ENCODE measurements at regions not wholly inside any gene's neighbourhood (a gene's known extent, or its start where the extent isn't known, plus 50 kb on each side); places are given as distances from the start of the nearest gene placed in this dataset.

DNA sequence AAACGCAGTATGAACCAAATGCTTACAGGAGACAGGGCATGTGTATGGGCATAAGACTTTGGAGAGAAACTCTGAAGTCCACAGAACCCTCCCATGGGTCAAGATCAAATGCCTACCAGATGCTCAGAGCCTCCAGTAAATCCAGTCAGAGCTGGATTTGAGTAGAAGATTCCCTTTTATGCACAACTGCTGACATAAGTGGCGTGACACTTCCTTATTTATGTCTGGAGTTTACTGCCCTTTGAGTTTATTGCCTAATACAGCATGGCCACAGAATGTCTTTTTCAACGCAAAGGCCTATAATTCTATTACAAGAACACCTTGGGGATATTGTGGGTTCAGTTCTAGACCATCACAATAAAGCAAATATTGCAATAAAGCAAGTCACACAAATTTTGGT lies 220.0 kb upstream of the FOXQ1 start:
- Histone ChIP-seq H3K4me2 (ENCODE audit: unreplicated experiment) (no peak overlapping the region), H3K9me3 (ENCODE audit: low read depth) (no peaks in the 10 kb centered on the region), H4K20me1 (ENCODE audit: insufficient read depth) (no peaks in the 10 kb centered on the region), H3K27ac (no peak overlapping the region), H3F3A (ENCODE audit: insufficient read depth) (peaks cover 6% of the 10 kb centered on the region; the same call in 1 of the 2 replicates), H3K4me3 (no peak overlapping the region), H2AFZ (no peak overlapping the region), H3K36me3 (ENCODE audit: low read depth) (no peaks in the 10 kb centered on the region), H3K9ac (no peak overlapping the region), H3K4me1 (ENCODE audit: insufficient read depth) (peaks cover 7% of the 10 kb centered on the region; the same call in 1 of the 2 replicates), H3K27me3 (replicated peaks; ENCODE audit: insufficient read depth) (peaks cover 11% of the 10 kb centered on the region; the same call in 1 of the 2 replicates), H3K9me2 (ENCODE audit: insufficient read depth) (no peaks in the 10 kb centered on the region), H3K79me2 (ENCODE audit: insufficient read depth) (no peaks in the 10 kb centered on the region)
- in situ Hi-C loops (cut with MboI) = no loop called here
- DNase-seq = no peak
- TF ChIP-seq EZH2phosphoT487 (IDR thresholded peaks at IDR 0.05; ENCODE audit: insufficient read depth, low read depth) (no peak), EZH2 (IDR thresholded peaks at IDR 0.05; ENCODE audit: insufficient read depth, poor library complexity, severe bottlenecking) (no peak)
- 73 to 78% methylated on average over 3 of the region's 3 CpGs for WGBS, 2 experiments (ENCODE audit: low coverage in 1 of 2, low lambda C conversion rate in 2 of 2, missing lambda C conversion rate in 2 of 2)

DNA sequence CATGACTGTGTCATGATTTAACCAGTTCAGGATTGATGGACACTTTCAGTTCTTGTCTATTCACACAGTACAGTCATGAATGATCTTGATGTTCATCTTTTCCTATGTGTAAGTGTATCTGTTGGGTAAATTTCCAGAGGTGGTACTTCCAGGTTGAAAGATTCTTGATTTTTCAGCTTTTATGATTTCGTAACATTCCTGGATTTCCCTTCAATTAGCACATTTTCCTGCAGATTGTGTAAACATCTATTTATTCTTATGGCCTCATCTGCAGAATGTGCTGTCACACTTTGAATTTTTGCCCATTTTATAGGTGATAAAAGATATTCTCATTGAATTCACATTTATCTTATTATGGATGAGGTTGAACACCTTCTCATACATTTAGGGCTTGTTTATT lies 222.0 kb upstream of the FOXQ1 start:
- Histone ChIP-seq H3K9ac (no peak overlapping the region), H3K27ac (no peak overlapping the region), H3K4me2 (ENCODE audit: unreplicated experiment) (no peak overlapping the region), H3K9me3 (ENCODE audit: low read depth) (no peaks in the 10 kb centered on the region), H3K79me2 (ENCODE audit: insufficient read depth) (no peaks in the 10 kb centered on the region), H3K4me3 (no peak overlapping the region), H3K4me1 (ENCODE audit: insufficient read depth) (peaks cover 7% of the 10 kb centered on the region; the same call in 1 of the 2 replicates), H3K27me3 (replicated peaks; ENCODE audit: insufficient read depth) (peaks cover 6% of the 10 kb centered on the region; the same call in 1 of the 2 replicates), H3F3A (ENCODE audit: insufficient read depth) (peaks cover 6% of the 10 kb centered on the region; the same call in 1 of the 2 replicates), H4K20me1 (ENCODE audit: insufficient read depth) (no peaks in the 10 kb centered on the region), H3K36me3 (ENCODE audit: low read depth) (no peaks in the 10 kb centered on the region), H3K9me2 (ENCODE audit: insufficient read depth) (no peaks in the 10 kb centered on the region), H2AFZ (no peak overlapping the region)
- 71 to 75% methylated on average over 1 of the region's 1 CpG for WGBS, 2 experiments (ENCODE audit: low coverage in 1 of 2, low lambda C conversion rate in 2 of 2, missing lambda C conversion rate in 2 of 2)
- TF ChIP-seq EZH2 (IDR thresholded peaks at IDR 0.05; ENCODE audit: insufficient read depth, poor library complexity, severe bottlenecking) = no peak
- TF ChIP-seq EZH2phosphoT487 (IDR thresholded peaks at IDR 0.05; ENCODE audit: insufficient read depth, low read depth) = no peak
- in situ Hi-C loops (cut with MboI) = no loop called here
- no peak for DNase-seq

DNA sequence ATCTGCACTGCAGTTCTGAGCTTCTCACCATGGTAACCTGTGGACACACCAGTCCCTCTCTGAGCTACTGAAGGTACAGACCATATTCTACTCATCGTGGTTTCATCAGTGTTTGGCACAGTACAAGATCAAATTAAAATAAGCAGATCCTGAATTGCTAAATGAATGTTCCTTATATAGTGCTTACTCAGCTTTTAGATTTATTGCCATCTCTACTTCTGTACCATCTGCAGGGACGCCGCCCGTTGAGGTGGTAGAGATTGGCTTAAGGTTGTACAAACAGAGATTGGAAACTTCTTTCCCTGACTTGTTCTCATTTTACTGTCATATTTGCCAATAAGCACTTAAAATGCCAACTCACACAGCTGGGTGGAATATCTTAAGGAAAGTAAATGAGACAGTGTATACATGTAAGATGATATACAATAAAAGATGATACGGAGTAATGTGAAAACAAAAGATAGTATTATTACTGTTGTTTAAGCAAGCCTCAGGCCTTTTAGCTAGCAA lies 223.4 kb upstream of the FOXQ1 start:
- no peak overlapping the region for H2AFZ ChIP-seq
- in situ Hi-C loops (cut with MboI) = no loop called here
- H3F3A ChIP-seq (ENCODE audit: insufficient read depth) = no peaks in the 10 kb centered on the region
- H4K20me1 ChIP-seq (ENCODE audit: insufficient read depth) = no peaks in the 10 kb centered on the region
- TF ChIP-seq EZH2 (IDR thresholded peaks at IDR 0.05; ENCODE audit: insufficient read depth, poor library complexity, severe bottlenecking) = no peak
- TF ChIP-seq EZH2phosphoT487 (IDR thresholded peaks at IDR 0.05; ENCODE audit: insufficient read depth, low read depth) = no peak
- no peak overlapping the region for H3K27ac ChIP-seq
- WGBS, 2 experiments (ENCODE audit: low coverage in 1 of 2, low lambda C conversion rate in 2 of 2, missing lambda C conversion rate in 2 of 2) = 60% methylated on average over 5 of the region's 5 CpGs
- no peak overlapping the region for H3K4me2 ChIP-seq (ENCODE audit: unreplicated experiment)
- H3K9ac ChIP-seq = no peak overlapping the region
- H3K4me1 ChIP-seq (ENCODE audit: insufficient read depth) = no peaks in the 10 kb centered on the region
- no peaks in the 10 kb centered on the region for H3K9me3 ChIP-seq (ENCODE audit: low read depth)
- peaks cover 6% of the 10 kb centered on the region; the same call in 1 of the 2 replicates for H3K27me3 ChIP-seq (replicated peaks; ENCODE audit: insufficient read depth)
- H3K9me2 ChIP-seq (ENCODE audit: insufficient read depth) = no peaks in the 10 kb centered on the region
- H3K4me3 ChIP-seq = no peak overlapping the region
- H3K79me2 ChIP-seq (ENCODE audit: insufficient read depth) = no peaks in the 10 kb centered on the region
- DNase-seq = no peak
- H3K36me3 ChIP-seq (ENCODE audit: low read depth) = no peaks in the 10 kb centered on the region

DNA sequence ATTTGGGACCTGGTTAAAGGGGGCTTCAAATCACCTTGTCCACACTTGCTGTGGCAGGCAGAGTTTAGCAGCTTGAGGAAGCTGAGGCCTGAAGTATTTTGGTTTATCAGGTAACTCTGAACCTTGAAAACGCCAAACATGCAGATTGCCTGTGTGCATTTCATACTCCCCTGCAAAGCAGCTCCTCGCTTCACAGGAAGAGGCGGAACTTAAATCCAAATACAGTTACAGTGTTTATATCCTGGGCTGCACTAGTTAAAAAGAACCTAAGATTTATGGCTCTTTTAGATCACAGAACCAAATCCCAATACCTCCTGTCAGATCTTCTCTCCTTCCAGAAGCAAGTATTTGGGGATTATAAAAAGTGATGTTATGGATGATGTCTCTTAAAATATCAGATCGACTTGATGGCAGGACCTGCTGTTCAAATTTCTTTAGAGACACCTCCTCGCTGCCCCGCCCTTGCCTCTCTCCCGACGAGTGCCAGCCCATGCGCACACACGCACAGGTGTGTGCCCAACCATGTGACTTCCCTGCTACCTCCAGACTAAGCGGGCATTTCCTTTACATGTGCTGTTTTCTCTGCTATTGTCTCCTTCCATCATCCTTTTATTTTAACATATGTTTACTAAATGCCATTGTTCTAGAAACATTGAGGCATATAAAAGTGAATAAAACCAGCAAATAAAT lies 224.6 kb upstream of the FOXQ1 start:
- Histone ChIP-seq H2AFZ (no peak overlapping the region), H3K4me1 (ENCODE audit: insufficient read depth) (peaks cover 6% of the 10 kb centered on the region), H3K4me3 (no peak overlapping the region)

More for the DNA sequence above, 224.6 kb upstream of the FOXQ1 start:
- Histone ChIP-seq H3K9me3 (ENCODE audit: low read depth) (no peaks in the 10 kb centered on the region), H4K20me1 (ENCODE audit: insufficient read depth) (no peaks in the 10 kb centered on the region), H3F3A (ENCODE audit: insufficient read depth) (peaks cover 5% of the 10 kb centered on the region; the same call in 1 of the 2 replicates), H3K79me2 (ENCODE audit: insufficient read depth) (no peaks in the 10 kb centered on the region), H3K27me3 (replicated peaks; ENCODE audit: insufficient read depth) (peaks cover 6% of the 10 kb centered on the region; the same call in 1 of the 2 replicates), H3K27ac (no peak overlapping the region), H3K4me2 (ENCODE audit: unreplicated experiment) (no peak overlapping the region), H3K9me2 (ENCODE audit: insufficient read depth) (no peaks in the 10 kb centered on the region), H3K9ac (no peak overlapping the region), H3K36me3 (ENCODE audit: low read depth) (no peaks in the 10 kb centered on the region)
- 76 to 78% methylated on average over 11 of the region's 11 CpGs for WGBS, 2 experiments (ENCODE audit: low coverage in 1 of 2, low lambda C conversion rate in 2 of 2, missing lambda C conversion rate in 2 of 2)
- DNase-seq = no peak
- TF ChIP-seq EZH2 (IDR thresholded peaks at IDR 0.05; ENCODE audit: insufficient read depth, poor library complexity, severe bottlenecking) = no peak
- no peak for TF ChIP-seq EZH2phosphoT487 (IDR thresholded peaks at IDR 0.05; ENCODE audit: insufficient read depth, low read depth)
- in situ Hi-C loops (cut with MboI) = no loop called here

Measured in GM23248 (cell line).